A549 (cell line): ENCODE measurements at regions not wholly inside any gene's neighbourhood (a gene's known extent, or its start where the extent isn't known, plus 50 kb on each side); places are given as distances from the start of the nearest gene placed in this dataset.

Source experiments
- ATAC-seq, 2 experiments: fragments of 200-7000 bp in 1 of 2; fragments of >200 bp in 1 of 2; cut with Nextera tagmentation in 1 of 2; cut with Tn5 transposase in 1 of 2; 3 replicates each; pipeline versions ENCODE4 v1.8.0 to v1.9.1; 2018 to 2020; ENCODE audit warnings: mild to moderate bottlenecking in 1 of 2, moderate library complexity in 1 of 2
- CTCF ChIA-PET: fragments of 300-600 bp; sonication (Branson Sonifier 250); formaldehyde crosslinking; extraction: SDS; loops from one replicate; lab custom pipeline; 2021; ENCODE audit warnings: antibody characterized with exemption, inconsistent platforms; lab: Yijun Ruan, JAX
- POLR2A ChIA-PET: fragments of 350-600 bp; formaldehyde crosslinking; extraction: SDS; loops from one replicate; lab custom pipeline; 2021; ENCODE audit warnings: antibody characterized with exemption, inconsistent platforms; lab: Yijun Ruan, JAX
- DNase-seq, 2 experiments: peaks; one replicate each; pipeline versions ENCODE4 v3.0.0 to v3.0.0-alpha.2; 2011 to 2016; ENCODE audit warnings: low read depth in 1 of 2, low spot score in 1 of 2
- FAIRE-seq: peaks from 2 replicates; lab custom pipeline; 2011; peaks lifted over from hg19 to GRCh38; lab: Jason Lieb, UNC
- H3K27ac ChIP-seq, 2 experiments: fragments of >200 bp; sonication (Bioruptor Twin); formaldehyde crosslinking; 3 replicates each; pipeline ENCODE4 v1.5.1; 2016 to 2017
- H3K4me1 ChIP-seq: fragments of >200 bp; sonication (Bioruptor Twin); formaldehyde crosslinking; 3 replicates; pipeline ENCODE4 v1.6.1; 2016
- H3K4me2 ChIP-seq: fragments of >200 bp; sonication (Bioruptor Twin); formaldehyde crosslinking; 3 replicates; pipeline ENCODE4 v1.6.1; 2016
- H3K4me3 ChIP-seq: fragments of >200 bp; sonication (Bioruptor Twin); formaldehyde crosslinking; 3 replicates; pipeline ENCODE4 v1.5.1; 2016
- H3K9me3 ChIP-seq: fragments of >200 bp; sonication (Bioruptor Twin); formaldehyde crosslinking; 3 replicates; pipeline ENCODE4 v1.6.1; 2016
- CBX2 ChIP-seq: fragments of 200-600 bp; sonication (generic); IDR thresholded peaks from 2 replicates; pipeline ENCODE4 v1.6.1; 2016; ENCODE audit warnings: low read depth, mild to moderate bottlenecking, borderline replicate concordance
- CEBPB ChIP-seq, 2 experiments: fragments of >200 bp in 1 of 2; sonication (Bioruptor Twin) in 1 of 2; formaldehyde crosslinking in 1 of 2; IDR thresholded peaks; 2 replicates each; pipeline ENCODE4 v1.6.1; 2012 to 2016
- CHD2 ChIP-seq: fragments of 150-350 bp; IDR thresholded peaks from 2 replicates; pipeline ENCODE4 v1.6.1; 2014; ENCODE audit warnings: low read length; ENCODE audit not compliant: partially characterized antibody
- CHD4 ChIP-seq: fragments of 200-600 bp; sonication (generic); IDR thresholded peaks from 2 replicates; pipeline ENCODE4 v1.6.1; 2016; ENCODE audit warnings: antibody characterized with exemption, mild to moderate bottlenecking, borderline replicate concordance
- EP300 ChIP-seq, 2 experiments: fragments of >200 bp; sonication (Bioruptor Twin); formaldehyde crosslinking; IDR thresholded peaks; 2 replicates in 1 of 2; 3 replicates in 1 of 2; pipeline ENCODE4 v1.6.1; 2016 to 2017
- FOSB ChIP-seq: fragments of 250-450 bp; sonication (Bioruptor Pico); IDR thresholded peaks from 2 replicates; pipeline ENCODE4 v1.5.0; 2020; ENCODE audit warnings: mild to moderate bottlenecking, moderate library complexity
- FOXS1 ChIP-seq: fragments of 250-450 bp; sonication (Bioruptor Pico); IDR thresholded peaks from 2 replicates; pipeline ENCODE4 v1.5.0; 2020; ENCODE audit warnings: mild to moderate bottlenecking, moderate library complexity
- HDAC2 ChIP-seq: fragments of 200-600 bp; sonication (generic); IDR thresholded peaks from 2 replicates; pipeline ENCODE4 v1.6.1; 2016
- HEYL ChIP-seq: fragments of 250-450 bp; sonication (Bioruptor Pico); IDR thresholded peaks from 2 replicates; pipeline ENCODE4 v1.8.0; 2021; ENCODE audit warnings: mild to moderate bottlenecking, moderate library complexity
- HOXA7 ChIP-seq: fragments of 250-450 bp; sonication (Bioruptor Pico); IDR thresholded peaks from 2 replicates; pipeline ENCODE4 v1.5.0; 2020; ENCODE audit warnings: mild to moderate bottlenecking, moderate library complexity
- HOXB5 ChIP-seq: fragments of 250-450 bp; sonication (Bioruptor Pico); IDR thresholded peaks from 2 replicates; pipeline ENCODE4 v1.5.0; 2020; ENCODE audit warnings: mild to moderate bottlenecking, moderate library complexity
- JUN ChIP-seq, 2 experiments: fragments of >200 bp; sonication (Bioruptor Twin); formaldehyde crosslinking; IDR thresholded peaks; 2 replicates in 1 of 2; 3 replicates in 1 of 2; pipeline ENCODE4 v1.6.1; 2016 to 2017
- JUNB ChIP-seq: fragments of >200 bp; sonication (Bioruptor Twin); formaldehyde crosslinking; IDR thresholded peaks from 2 replicates; pipeline ENCODE4 v1.6.1; 2016
- KDM1A ChIP-seq: fragments of 200-600 bp; sonication (generic); IDR thresholded peaks from 2 replicates; pipeline ENCODE4 v1.6.1; 2016; ENCODE audit warnings: low read depth, mild to moderate bottlenecking
- MAFK ChIP-seq: fragments of 450-650 bp; IDR thresholded peaks from 2 replicates; pipeline ENCODE4 v1.6.1; 2014; ENCODE audit not compliant: partially characterized antibody
- MAZ ChIP-seq: fragments of 150-350 bp; IDR thresholded peaks from 2 replicates; pipeline ENCODE4 v1.6.1; 2014; ENCODE audit warnings: antibody characterized with exemption, low read depth, low read length, borderline replicate concordance
- NFE2L2 ChIP-seq: fragments of 150-350 bp; conservative IDR thresholded peaks from 2 replicates; pipeline ENCODE4 v1.6.1; 2014; ENCODE audit warnings: low read length
- RAD21 ChIP-seq, 2 experiments: fragments of >200 bp in 1 of 2; sonication (Bioruptor Twin) in 1 of 2; formaldehyde crosslinking in 1 of 2; IDR thresholded peaks in 1 of 2; conservative IDR thresholded peaks in 1 of 2; 2 replicates in 1 of 2; 3 replicates in 1 of 2; pipeline ENCODE4 v1.6.1; 2012 to 2018; ENCODE audit warnings: inconsistent platforms in 1 of 2
- RARB ChIP-seq: fragments of 250-450 bp; sonication (Bioruptor Pico); IDR thresholded peaks from 2 replicates; pipeline ENCODE4 v1.8.0; 2021; ENCODE audit warnings: mild to moderate bottlenecking, moderate library complexity
- RCOR1 ChIP-seq: fragments of 150-350 bp; IDR thresholded peaks from 2 replicates; pipeline ENCODE4 v1.6.1; 2014; ENCODE audit warnings: antibody characterized with exemption, low read length, low read depth
- RNF2 ChIP-seq: fragments of 200-600 bp; sonication (generic); IDR thresholded peaks from 2 replicates; pipeline ENCODE4 v1.6.1; 2016; ENCODE audit warnings: low read depth, mild to moderate bottlenecking, antibody characterized with exemption, moderate library complexity, borderline replicate concordance
- SMC3 ChIP-seq: fragments of >200 bp; sonication (Bioruptor Twin); formaldehyde crosslinking; IDR thresholded peaks from 3 replicates; pipeline ENCODE4 v1.6.1; 2018; ENCODE audit warnings: inconsistent platforms
- SREBF2 ChIP-seq: fragments of 450-650 bp; IDR thresholded peaks from 2 replicates; pipeline ENCODE4 v1.6.1; 2014; ENCODE audit warnings: mild to moderate bottlenecking, moderate library complexity
- ZC3H11A ChIP-seq: fragments of 450-650 bp; IDR thresholded peaks from 2 replicates; pipeline ENCODE4 v1.6.1; 2014; ENCODE audit warnings: antibody characterized with exemption, mild to moderate bottlenecking
- ZFP36 ChIP-seq: fragments of 450-650 bp; IDR thresholded peaks from 2 replicates; pipeline ENCODE4 v1.6.1; 2014; ENCODE audit warnings: borderline replicate concordance; ENCODE audit not compliant: partially characterized antibody
- ZNF302 ChIP-seq: fragments of 250-450 bp; sonication (Bioruptor Pico); IDR thresholded peaks from 2 replicates; pipeline ENCODE4 v1.9.0; 2021; ENCODE audit warnings: inconsistent platforms, mild to moderate bottlenecking, moderate library complexity
- WGBS: methylation state at CpG from one replicate; pipeline ENCODE4 v1.1.6; 2017; ENCODE audit errors: missing lambda C conversion rate; 5-methylcytosine and 5-hydroxymethylcytosine counted together
- TF ChIP-seq, protein P1 (sequence below): fragments of >200 bp; sonication (Bioruptor Twin); formaldehyde crosslinking; IDR thresholded peaks from 2 replicates; pipeline ENCODE4 v1.6.1; 2016
- TF ChIP-seq, protein P2 (sequence below): fragments of >200 bp; sonication (Bioruptor Twin); formaldehyde crosslinking; IDR thresholded peaks from 3 replicates; pipeline ENCODE4 v1.5.1; 2016

DNA sequence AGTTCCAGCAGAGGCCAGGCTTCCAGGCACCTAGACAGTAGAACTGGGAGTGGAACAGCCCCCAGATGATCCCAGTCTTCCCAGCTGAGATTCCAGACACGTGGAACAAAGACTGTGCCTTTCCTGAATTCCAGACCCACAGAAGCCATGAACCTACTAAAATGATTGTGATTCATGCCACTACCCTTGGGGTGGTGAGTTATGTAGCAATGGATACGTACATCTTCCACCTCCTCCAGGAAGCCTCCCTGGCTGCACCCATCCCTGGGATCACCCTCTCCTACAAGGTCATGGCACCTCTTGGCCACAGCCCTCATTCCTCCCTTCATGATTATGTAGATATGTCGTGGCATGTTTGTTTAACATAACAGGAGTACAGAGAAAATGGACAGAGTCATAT, 83.4 kb downstream of the NPTX2 start:
- no peak for TF ChIP-seq JUNB
- no peak for TF ChIP-seq CBX2
- peak; percentile 62 for TF ChIP-seq ZFP36
- no peak for TF ChIP-seq CHD4
- TF ChIP-seq RNF2: no peak
- no peak overlapping the region for H3K27ac ChIP-seq
- ChIA-PET POLR2A (no interaction called here), CTCF (no interaction called here)
- FAIRE-seq (no peak), ATAC-seq (no peak), DNase-seq (no peak)
- no peak overlapping the region for H3K4me3 ChIP-seq
- H3K4me2 ChIP-seq: no peak overlapping the region
- peaks cover 14% of the 10 kb centered on the region for H3K9me3 ChIP-seq
- 11% methylated on average over 3 of the region's 3 CpGs for WGBS
- no peaks in the 10 kb centered on the region for H3K4me1 ChIP-seq

DNA sequence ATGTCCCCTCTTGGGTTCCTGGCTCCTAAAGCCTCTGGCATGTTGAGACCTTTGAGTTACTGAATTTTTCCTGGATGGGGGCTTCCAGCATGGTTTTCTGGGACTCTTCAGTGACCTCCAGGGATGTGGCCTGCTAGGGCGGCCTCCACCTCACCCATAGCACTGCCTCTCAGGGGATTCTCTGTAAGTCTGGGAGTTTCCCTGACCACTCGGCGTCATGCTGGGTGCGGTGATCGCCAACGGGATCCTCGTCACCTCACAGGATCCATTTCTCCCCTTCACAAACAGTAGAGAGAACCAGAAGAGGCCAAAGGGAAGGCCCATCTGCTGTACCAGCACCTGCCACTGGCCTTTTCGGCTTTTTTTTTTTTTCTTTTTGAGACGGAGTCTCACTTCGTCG, 84.3 kb downstream of the NPTX2 start:
- ChIA-PET CTCF (interaction anchor here (0.6 kb wide), 1 partner anchor 1494 kb away, joined by 4 read pairs; no protein-coding TSS in a partner anchor), POLR2A (no interaction called here)
- DNase-seq: no peak
- Histone ChIP-seq H3K9me3 (peaks cover 10% of the 10 kb centered on the region), H3K4me2 (no peak overlapping the region), H3K27ac (no peak overlapping the region), H3K4me1 (no peaks in the 10 kb centered on the region), H3K4me3 (no peak overlapping the region)
- FAIRE-seq: no peak
- TF ChIP-seq HEYL (no peak), RARB (CRISPR knock-in tag) (no peak), MAZ (no peak), SMC3 (no peak), FOSB (no peak), FOXS1 (CRISPR knock-in tag) (no peak), CHD4 (no peak), CEBPB (IDR thresholded peaks at IDR 0.05) (no peak), JUN (IDR thresholded peaks at IDR 0.05) (no peak), ZC3H11A (no peak), HDAC2 (no peak), EP300 (IDR thresholded peaks at IDR 0.05) (no peak)
- TF ChIP-seq, protein P1, sequence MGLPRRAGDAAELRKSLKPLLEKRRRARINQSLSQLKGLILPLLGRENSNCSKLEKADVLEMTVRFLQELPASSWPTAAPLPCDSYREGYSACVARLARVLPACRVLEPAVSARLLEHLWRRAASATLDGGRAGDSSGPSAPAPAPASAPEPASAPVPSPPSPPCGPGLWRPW: no peak
- WGBS: 61% methylated on average over 10 of the region's 11 CpGs
- ATAC-seq: no peak

DNA sequence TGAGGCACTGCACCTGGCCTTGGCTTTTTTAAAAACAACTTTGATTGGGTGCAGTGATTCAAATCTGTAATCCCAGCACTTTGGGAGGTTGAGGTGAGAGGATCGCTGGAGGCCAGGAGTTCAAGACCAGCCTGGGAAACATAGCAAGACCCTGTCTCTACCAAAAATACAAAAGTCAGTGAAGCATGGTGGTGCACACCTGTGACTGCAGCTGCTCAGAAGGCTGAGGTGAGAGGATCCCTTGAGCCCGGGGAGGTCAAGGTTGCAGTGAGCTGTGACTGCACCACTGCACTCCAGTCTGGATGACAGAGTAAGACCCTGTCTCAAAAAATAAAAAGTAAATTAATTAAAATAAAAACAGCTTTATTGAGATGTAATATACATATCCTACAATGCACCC, 84.9 kb downstream of the NPTX2 start:
- no peak overlapping the region for H3K4me3 ChIP-seq
- no peaks in the 10 kb centered on the region for H3K4me1 ChIP-seq
- H3K27ac ChIP-seq: no peak overlapping the region
- ATAC-seq (no peak), DNase-seq (no peak), FAIRE-seq (no peak)
- ChIA-PET CTCF (no interaction called here), POLR2A (no interaction called here)
- TF ChIP-seq ZFP36 (no peak), CHD2 (no peak), RCOR1 (no peak), MAFK (no peak), HOXB5 (CRISPR knock-in tag) (no peak), NFE2L2 (no peak), KDM1A (no peak), FOSB (no peak), ZNF302 (no peak), HOXA7 (CRISPR knock-in tag) (no peak), HEYL (no peak), SREBF2 (no peak), RAD21 (conservative IDR thresholded peaks at IDR 0.05 in 1 of 2, IDR thresholded peaks at IDR 0.05 in 1 of 2) (no peak)
- TF ChIP-seq, protein P2, sequence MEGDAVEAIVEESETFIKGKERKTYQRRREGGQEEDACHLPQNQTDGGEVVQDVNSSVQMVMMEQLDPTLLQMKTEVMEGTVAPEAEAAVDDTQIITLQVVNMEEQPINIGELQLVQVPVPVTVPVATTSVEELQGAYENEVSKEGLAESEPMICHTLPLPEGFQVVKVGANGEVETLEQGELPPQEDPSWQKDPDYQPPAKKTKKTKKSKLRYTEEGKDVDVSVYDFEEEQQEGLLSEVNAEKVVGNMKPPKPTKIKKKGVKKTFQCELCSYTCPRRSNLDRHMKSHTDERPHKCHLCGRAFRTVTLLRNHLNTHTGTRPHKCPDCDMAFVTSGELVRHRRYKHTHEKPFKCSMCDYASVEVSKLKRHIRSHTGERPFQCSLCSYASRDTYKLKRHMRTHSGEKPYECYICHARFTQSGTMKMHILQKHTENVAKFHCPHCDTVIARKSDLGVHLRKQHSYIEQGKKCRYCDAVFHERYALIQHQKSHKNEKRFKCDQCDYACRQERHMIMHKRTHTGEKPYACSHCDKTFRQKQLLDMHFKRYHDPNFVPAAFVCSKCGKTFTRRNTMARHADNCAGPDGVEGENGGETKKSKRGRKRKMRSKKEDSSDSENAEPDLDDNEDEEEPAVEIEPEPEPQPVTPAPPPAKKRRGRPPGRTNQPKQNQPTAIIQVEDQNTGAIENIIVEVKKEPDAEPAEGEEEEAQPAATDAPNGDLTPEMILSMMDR: no peak
- 43% methylated on average over 2 of the region's 2 CpGs for WGBS
- H3K9me3 ChIP-seq: peaks cover 3% of the 10 kb centered on the region
- no peak overlapping the region for H3K4me2 ChIP-seq
